ENCODE measurements at regions not wholly inside any gene's neighbourhood (a gene's known extent, or its start where the extent isn't known, plus 50 kb on each side); places are given as distances from the start of the nearest gene placed in this dataset.
A peak's percentile ranks its signal among the peaks of the same experiment; 100 is the strongest.

DNA sequence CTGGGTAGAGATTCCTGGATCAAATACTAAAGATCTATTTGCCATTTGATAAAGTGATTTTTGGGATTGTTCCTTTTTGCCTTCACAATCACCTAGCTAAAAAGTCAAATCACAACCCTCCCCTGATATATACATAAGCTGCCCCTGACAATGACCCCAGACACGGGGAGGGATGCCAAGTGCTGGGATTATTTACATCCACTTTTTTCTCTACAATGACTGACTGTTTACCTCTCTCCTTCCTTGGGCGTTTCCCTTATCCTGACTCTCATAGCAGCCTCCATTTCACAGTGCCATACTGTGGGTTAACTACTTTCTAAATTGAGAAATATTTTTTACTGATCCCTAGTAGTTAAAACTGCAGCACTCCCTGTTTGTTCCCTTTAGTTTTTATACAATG is 150.8 kb upstream of the TMEM170B start:
- H3K27ac ChIP-seq (ENCODE audit: low read depth, low read length): no peak overlapping the region
- peak overlapping the region; percentile 16 for H2AFZ ChIP-seq (ENCODE audit: low read depth, low read length, severe bottlenecking)
- TF ChIP-seq, protein P1, sequence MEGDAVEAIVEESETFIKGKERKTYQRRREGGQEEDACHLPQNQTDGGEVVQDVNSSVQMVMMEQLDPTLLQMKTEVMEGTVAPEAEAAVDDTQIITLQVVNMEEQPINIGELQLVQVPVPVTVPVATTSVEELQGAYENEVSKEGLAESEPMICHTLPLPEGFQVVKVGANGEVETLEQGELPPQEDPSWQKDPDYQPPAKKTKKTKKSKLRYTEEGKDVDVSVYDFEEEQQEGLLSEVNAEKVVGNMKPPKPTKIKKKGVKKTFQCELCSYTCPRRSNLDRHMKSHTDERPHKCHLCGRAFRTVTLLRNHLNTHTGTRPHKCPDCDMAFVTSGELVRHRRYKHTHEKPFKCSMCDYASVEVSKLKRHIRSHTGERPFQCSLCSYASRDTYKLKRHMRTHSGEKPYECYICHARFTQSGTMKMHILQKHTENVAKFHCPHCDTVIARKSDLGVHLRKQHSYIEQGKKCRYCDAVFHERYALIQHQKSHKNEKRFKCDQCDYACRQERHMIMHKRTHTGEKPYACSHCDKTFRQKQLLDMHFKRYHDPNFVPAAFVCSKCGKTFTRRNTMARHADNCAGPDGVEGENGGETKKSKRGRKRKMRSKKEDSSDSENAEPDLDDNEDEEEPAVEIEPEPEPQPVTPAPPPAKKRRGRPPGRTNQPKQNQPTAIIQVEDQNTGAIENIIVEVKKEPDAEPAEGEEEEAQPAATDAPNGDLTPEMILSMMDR (IDR thresholded peaks at IDR 0.05; ENCODE audit: insufficient read depth, low read length, poor library complexity, severe bottlenecking): no peak
- TF ChIP-seq EZH2phosphoT487 (conservative IDR thresholded peaks at IDR 0.05; ENCODE audit: low read length): no peak
- H3K4me2 ChIP-seq (ENCODE audit: low read depth, low read length, poor library complexity, severe bottlenecking): peak overlapping the region; percentile 40
- no peaks in the 10 kb centered on the region for H3K36me3 ChIP-seq (ENCODE audit: low read length)
- H3K4me3 ChIP-seq (ENCODE audit: insufficient read depth, low read length, poor library complexity, severe bottlenecking): no peak overlapping the region
- no peak overlapping the region for H3K9ac ChIP-seq (ENCODE audit: low read length)
- H3K27me3 ChIP-seq (ENCODE audit: low read length): no peaks in the 10 kb centered on the region
- no peaks in the 10 kb centered on the region for H3F3A ChIP-seq (ENCODE audit: insufficient read depth)
- no peaks in the 10 kb centered on the region for H3K9me2 ChIP-seq (replicated peaks; ENCODE audit: insufficient read depth, low read length)
- H4K20me1 ChIP-seq (ENCODE audit: low read depth, low read length): no peaks in the 10 kb centered on the region
- no peaks in the 10 kb centered on the region for H3K9me3 ChIP-seq (ENCODE audit: insufficient read depth, low read length)
- H3K79me2 ChIP-seq (ENCODE audit: insufficient read depth, low read length): peaks cover 4% of the 10 kb centered on the region

DNA sequence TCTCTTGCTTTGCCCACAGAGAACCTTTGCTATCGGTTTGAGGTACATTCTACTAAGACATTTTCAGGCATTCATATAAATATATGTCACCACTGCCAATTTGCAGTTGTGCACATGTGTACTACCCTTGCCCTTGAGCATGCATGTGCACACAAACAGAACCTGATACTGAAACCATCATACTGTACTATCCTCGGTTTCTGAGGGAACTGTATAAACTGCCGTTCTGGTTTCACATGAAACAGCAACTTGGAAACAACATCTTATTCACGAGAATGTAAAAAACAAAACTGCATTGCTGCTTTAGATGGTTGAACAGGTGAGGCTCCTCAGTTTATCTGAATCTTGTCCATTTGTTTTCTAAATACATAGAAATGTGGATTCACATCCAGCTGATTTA is 151.2 kb upstream of the TMEM170B start:
- no peaks in the 10 kb centered on the region for H3F3A ChIP-seq (ENCODE audit: insufficient read depth)
- H3K27me3 ChIP-seq (ENCODE audit: low read length): no peaks in the 10 kb centered on the region
- H3K36me3 ChIP-seq (ENCODE audit: low read length): no peaks in the 10 kb centered on the region
- H2AFZ ChIP-seq (ENCODE audit: low read depth, low read length, severe bottlenecking): peak overlapping the region; percentile 16
- peak overlapping the region; percentile 40 for H3K4me2 ChIP-seq (ENCODE audit: low read depth, low read length, poor library complexity, severe bottlenecking)
- H3K9me3 ChIP-seq (ENCODE audit: insufficient read depth, low read length): no peaks in the 10 kb centered on the region
- TF ChIP-seq, protein P1 (IDR thresholded peaks at IDR 0.05; ENCODE audit: insufficient read depth, low read length, poor library complexity, severe bottlenecking): no peak
- TF ChIP-seq EZH2phosphoT487 (conservative IDR thresholded peaks at IDR 0.05; ENCODE audit: low read length): no peak
- H3K4me3 ChIP-seq (ENCODE audit: insufficient read depth, low read length, poor library complexity, severe bottlenecking): no peak overlapping the region
- no peak overlapping the region for H3K9ac ChIP-seq (ENCODE audit: low read length)
- no peaks in the 10 kb centered on the region for H4K20me1 ChIP-seq (ENCODE audit: low read depth, low read length)
- no peaks in the 10 kb centered on the region for H3K9me2 ChIP-seq (replicated peaks; ENCODE audit: insufficient read depth, low read length)
- no peak overlapping the region for H3K27ac ChIP-seq (ENCODE audit: low read depth, low read length)
- H3K79me2 ChIP-seq (ENCODE audit: insufficient read depth, low read length): peaks cover 8% of the 10 kb centered on the region

DNA sequence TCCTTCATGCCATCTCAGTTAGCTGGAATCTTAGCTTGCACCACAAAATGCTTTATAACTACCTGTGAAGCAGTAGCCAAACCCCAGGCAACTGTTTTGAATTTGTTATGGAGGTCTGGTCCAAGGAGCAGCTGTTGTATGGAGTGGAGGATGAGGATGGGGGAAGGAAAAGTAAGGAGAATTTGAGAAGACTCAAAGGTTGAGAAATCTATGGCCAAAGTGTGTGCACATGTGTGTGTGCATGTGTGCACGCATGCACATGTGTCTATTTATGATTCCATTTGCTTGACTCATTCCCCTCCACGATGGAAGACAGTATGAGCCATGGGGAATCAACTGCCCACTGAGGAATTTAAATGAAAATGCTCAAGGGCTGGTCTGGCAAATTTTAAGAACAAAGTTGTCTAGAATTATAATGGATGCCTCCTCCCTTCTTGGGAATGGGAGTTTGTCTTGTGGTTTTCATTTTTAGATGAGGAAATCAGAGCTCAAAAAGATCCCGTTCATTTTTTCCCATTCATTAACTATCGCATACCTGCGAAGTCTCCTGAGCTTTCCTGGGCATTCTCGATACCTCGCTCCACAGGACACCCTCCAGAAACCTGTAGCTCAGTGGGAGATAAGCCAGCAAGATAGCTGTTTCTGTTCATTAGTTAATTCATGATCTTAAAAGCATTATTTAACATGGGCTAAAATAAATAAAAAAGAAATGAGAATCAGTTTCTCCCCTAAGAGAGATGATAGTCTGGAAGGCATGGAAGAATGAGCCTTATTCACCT is 152.3 kb upstream of the NEDD9 start:
- no peak overlapping the region for H3K4me3 ChIP-seq (ENCODE audit: insufficient read depth, low read length, poor library complexity, severe bottlenecking)
- H3K27me3 ChIP-seq (ENCODE audit: low read length): no peaks in the 10 kb centered on the region
- H2AFZ ChIP-seq (ENCODE audit: low read depth, low read length, severe bottlenecking): no peak overlapping the region
- TF ChIP-seq, protein P1 (IDR thresholded peaks at IDR 0.05; ENCODE audit: insufficient read depth, low read length, poor library complexity, severe bottlenecking): no peak
- TF ChIP-seq EZH2phosphoT487 (conservative IDR thresholded peaks at IDR 0.05; ENCODE audit: low read length): no peak
- no peak overlapping the region for H3K27ac ChIP-seq (ENCODE audit: low read depth, low read length)
- no peaks in the 10 kb centered on the region for H3K9me2 ChIP-seq (replicated peaks; ENCODE audit: insufficient read depth, low read length)
- H3F3A ChIP-seq (ENCODE audit: insufficient read depth): no peaks in the 10 kb centered on the region
- H3K36me3 ChIP-seq (ENCODE audit: low read length): peaks cover 6% of the 10 kb centered on the region; the same call in 1 of the 2 replicates
- H4K20me1 ChIP-seq (ENCODE audit: low read depth, low read length): no peaks in the 10 kb centered on the region; the same call in 1 of the 2 replicates
- no peak overlapping the region for H3K4me2 ChIP-seq (ENCODE audit: low read depth, low read length, poor library complexity, severe bottlenecking)
- no peak overlapping the region for H3K9ac ChIP-seq (ENCODE audit: low read length)
- H3K9me3 ChIP-seq (ENCODE audit: insufficient read depth, low read length): no peaks in the 10 kb centered on the region
- peaks cover 24% of the 10 kb centered on the region for H3K79me2 ChIP-seq (ENCODE audit: insufficient read depth, low read length)

Measured in SU-DHL-6 (cell line).